ENCODE measurements at regions not wholly inside any gene's neighbourhood (a gene's known extent, or its start where the extent isn't known, plus 50 kb on each side); places are given as distances from the start of the nearest gene placed in this dataset.

- no peak for TF ChIP-seq CTCF (IDR thresholded peaks at IDR 0.05; ENCODE audit: low read depth, low read length)
- in situ Hi-C loops (cut with HindIII; ENCODE audit: low sequenced_read_pairs), result no loop called here
- H3K4me3 ChIP-seq (ENCODE audit: low read depth, low read length), result no peak overlapping the region
- no peak for DNase-seq (ENCODE audit: low read depth, low spot score)
Observed at GRCh38 chr6:77535172-77535571, 71.9 kb upstream of the HTR1B start.

GRCh38 chr6:77536701-77537100 is 73.4 kb upstream of the HTR1B start:
- no peak for DNase-seq (ENCODE audit: low read depth, low spot score)
- no peak for TF ChIP-seq CTCF (IDR thresholded peaks at IDR 0.05; ENCODE audit: low read depth, low read length)
- H3K4me3 ChIP-seq (ENCODE audit: low read depth, low read length), result no peak overlapping the region
- in situ Hi-C loops (cut with HindIII; ENCODE audit: low sequenced_read_pairs), result no loop called here

- no peak for DNase-seq (ENCODE audit: low read depth, low spot score)
- in situ Hi-C loops (cut with HindIII; ENCODE audit: low sequenced_read_pairs), result no loop called here
- H3K4me3 ChIP-seq (ENCODE audit: low read depth, low read length), result no peak overlapping the region
- no peak for TF ChIP-seq CTCF (IDR thresholded peaks at IDR 0.05; ENCODE audit: low read depth, low read length)
Observed at GRCh38 chr6:77543601-77544000, 80.3 kb upstream of the HTR1B start.

GRCh38 chr6:77548190-77548589 is 84.9 kb upstream of the HTR1B start:
- H3K4me3 ChIP-seq (ENCODE audit: low read depth, low read length), result no peak overlapping the region
- TF ChIP-seq CTCF (IDR thresholded peaks at IDR 0.05; ENCODE audit: low read depth, low read length), result no peak
- in situ Hi-C loops (cut with HindIII; ENCODE audit: low sequenced_read_pairs), result no loop called here
- DNase-seq (ENCODE audit: low read depth, low spot score), result no peak

GRCh38 chr6:77548662-77549366 is 85.5 kb upstream of the HTR1B start:
- DNase-seq (ENCODE audit: low read depth, low spot score), result no peak
- H3K4me3 ChIP-seq (ENCODE audit: low read depth, low read length), result no peak overlapping the region
- TF ChIP-seq CTCF (IDR thresholded peaks at IDR 0.05; ENCODE audit: low read depth, low read length), result no peak
- in situ Hi-C loops (cut with HindIII; ENCODE audit: low sequenced_read_pairs), result no loop called here

GRCh38 chr6:77551135-77551534 is 87.8 kb upstream of the HTR1B start:
- in situ Hi-C loops (cut with HindIII; ENCODE audit: low sequenced_read_pairs), result no loop called here
- DNase-seq (ENCODE audit: low read depth, low spot score), result no peak
- no peak for TF ChIP-seq CTCF (IDR thresholded peaks at IDR 0.05; ENCODE audit: low read depth, low read length)
- H3K4me3 ChIP-seq (ENCODE audit: low read depth, low read length), result no peak overlapping the region

Measured in astrocyte of the spinal cord (primary cell).